GM08714 (cell line): ENCODE measurements at regions not wholly inside any gene's neighbourhood (a gene's known extent, or its start where the extent isn't known, plus 50 kb on each side); places are given as distances from the start of the nearest gene placed in this dataset.

Experiments used
- H3K4me3 ChIP-seq: fragments of 200-500 bp; sonication (Bioruptor generic); 2 replicates; pipeline ENCODE4 v1.5.1; 2014; ENCODE audit warnings: mild to moderate bottlenecking, low read length, inconsistent platforms
- ZNF274 ChIP-seq: IDR thresholded peaks from 2 replicates; pipeline ENCODE4 v1.6.1; 2012; ENCODE audit warnings: mild to moderate bottlenecking, low read depth, low read length

DNA sequence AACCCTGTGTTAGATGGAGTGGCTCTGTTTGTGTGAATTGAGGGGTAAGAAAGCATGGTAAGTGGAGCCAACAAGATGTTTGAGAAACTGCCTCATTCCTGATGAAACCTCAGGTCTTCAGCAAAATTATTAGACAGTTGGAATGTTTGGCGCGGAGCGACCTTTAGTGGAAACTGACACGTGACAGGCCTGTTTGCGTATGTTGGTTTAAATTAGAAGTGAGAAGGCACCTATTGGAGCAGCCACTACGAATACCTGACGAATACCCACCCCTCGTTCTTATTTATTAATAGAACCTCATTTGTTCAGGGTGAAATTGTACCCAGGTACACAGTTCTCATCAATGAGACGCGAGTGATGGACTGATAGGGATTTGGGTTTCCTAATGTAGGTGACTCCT is 63.2 kb upstream of the MIR17HG start:
- no peak overlapping the region for H3K4me3 ChIP-seq
- TF ChIP-seq ZNF274: no peak

DNA sequence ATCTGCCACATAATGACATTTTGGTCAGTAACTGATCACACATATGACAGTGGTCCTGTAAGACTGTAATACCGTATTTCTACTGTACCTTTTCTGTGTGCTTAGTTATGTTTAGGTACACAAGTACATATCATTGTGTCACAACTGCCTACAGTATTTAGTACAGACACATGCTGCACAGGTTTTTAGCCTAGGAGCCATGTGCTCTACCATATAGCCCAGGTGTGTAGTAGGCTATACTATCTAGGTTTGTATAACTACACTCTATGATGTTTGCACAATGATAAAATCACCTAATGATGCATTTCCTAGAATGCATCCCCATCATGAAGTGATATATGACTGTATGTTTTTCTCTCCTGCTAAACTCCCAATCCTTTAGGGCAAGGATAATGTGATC is 61.2 kb upstream of the MIR17HG start:
- TF ChIP-seq ZNF274: no peak

DNA sequence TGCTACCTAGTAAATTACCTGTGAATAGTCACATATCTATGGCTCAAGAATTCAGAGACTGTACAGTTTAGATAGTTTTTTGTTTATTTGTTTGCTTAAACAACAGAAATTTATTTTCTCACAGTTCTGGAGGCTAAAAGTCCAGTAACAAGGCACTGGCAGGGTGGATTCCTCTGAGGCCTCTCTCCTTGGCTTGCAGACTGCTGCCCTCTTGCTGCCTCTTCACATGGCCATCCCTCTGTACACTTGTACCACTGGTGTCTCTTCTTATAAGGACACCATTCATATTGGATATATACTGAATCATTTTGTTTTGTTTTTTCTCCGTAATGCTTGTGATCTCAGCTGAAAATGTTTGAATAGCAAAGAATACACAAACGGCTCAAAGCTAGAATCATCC is 56.4 kb upstream of the MIR17HG start:
- no peak for TF ChIP-seq ZNF274
- no peak overlapping the region for H3K4me3 ChIP-seq

More for the DNA sequence above, 61.2 kb upstream of the MIR17HG start:
- H3K4me3 ChIP-seq: no peak overlapping the region

DNA sequence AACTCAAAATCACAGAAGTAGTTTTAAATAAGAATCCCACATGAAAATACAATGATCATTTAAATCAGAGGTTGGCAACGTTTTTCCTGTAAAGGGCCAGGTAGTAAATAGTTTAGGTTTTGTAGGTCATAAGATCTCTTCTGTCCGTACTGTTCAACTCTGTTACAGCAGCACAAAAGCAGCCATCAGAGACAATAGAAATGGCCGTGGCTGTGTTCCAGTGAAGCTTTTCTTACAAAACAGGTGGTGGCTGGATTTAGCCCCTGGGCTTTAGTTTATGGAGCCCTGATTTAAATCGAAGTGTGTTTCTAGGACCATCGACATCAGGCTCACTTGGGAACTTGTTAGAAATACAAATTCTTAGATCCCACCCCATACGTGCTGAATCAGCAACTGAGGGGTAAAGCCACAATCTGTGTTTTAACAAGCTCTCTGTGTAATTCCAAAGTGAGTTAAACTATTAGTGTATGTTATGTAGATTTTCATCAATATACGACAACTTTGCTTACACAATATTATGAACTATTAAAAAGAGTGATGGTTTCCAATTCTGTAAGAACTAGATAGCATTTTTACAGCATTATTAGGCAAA is 54.8 kb upstream of the MIR17HG start:
- no peak for TF ChIP-seq ZNF274
- H3K4me3 ChIP-seq: no peak overlapping the region

DNA sequence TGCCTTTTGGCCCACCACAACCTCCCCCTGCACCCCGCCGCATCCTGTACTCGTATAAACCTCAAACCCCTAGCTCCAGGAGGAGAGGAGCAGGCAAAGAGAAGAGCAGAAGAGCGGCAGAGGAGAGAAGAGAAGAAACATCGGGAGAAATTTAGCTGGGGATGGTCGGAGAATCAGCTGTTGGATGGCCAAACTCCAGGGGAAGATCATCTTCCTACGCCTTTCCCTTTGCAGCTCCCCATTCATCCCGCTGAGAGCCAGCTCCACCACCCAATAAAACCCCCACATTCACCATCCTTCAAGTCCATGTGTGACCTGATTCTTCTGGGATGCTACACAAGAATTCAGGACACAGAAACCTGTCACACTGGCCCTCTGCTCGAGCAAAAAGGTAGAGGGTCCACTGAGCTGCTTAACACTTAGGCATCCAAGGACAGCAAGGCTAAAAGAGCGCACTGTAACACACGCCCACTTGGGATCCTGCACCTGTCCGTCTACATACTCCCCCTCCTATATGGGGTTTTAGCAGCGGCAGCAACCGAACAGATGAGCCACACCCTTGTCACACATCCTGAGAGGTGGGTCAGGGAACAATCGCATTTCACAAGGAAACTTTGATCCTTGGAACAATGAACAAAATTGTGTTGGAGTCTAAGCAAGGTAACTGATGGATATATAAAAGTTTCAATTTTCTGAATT is 51.6 kb upstream of the MIR17HG start:
- TF ChIP-seq ZNF274: no peak
- H3K4me3 ChIP-seq: no peak overlapping the region

DNA sequence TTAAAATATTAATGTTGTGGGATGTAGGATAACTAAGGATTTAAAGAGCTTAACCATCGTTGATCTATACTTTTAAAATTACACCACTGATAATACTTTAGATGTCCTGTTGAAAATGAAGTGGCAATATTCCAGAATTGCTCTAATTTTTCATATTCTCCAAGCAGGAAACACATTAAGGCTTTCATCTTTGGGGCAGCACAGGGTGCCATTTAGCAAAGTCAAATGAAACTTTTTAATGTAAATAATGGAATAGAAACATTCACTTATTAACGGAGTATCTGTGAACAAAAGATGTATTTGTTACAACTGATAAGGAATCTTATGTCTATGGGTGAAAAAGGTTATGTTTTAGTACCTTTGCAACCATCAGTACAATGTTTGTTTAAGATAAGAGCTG is 50.0 kb upstream of the MIR17HG start:
- H3K4me3 ChIP-seq: no peak overlapping the region
- no peak for TF ChIP-seq ZNF274
